ENCODE measurements at regions not wholly inside any gene's neighbourhood (a gene's known extent, or its start where the extent isn't known, plus 50 kb on each side); places are given as distances from the start of the nearest gene placed in this dataset.

GRCh38 chr20:40738976-40739375 lies 49.9 kb upstream of the MAFB start:
- no peak for DNase-seq (ENCODE audit: low read depth)

- DNase-seq (ENCODE audit: low read depth) = no peak
These were observed 50.8 kb upstream of the MAFB start for GRCh38 chr20:40739841-40740240.

GRCh38 chr20:40741507-40742106 lies 52.6 kb upstream of the MAFB start:
- peak; percentile 36 for DNase-seq (ENCODE audit: low read depth)

- no peak for DNase-seq (ENCODE audit: low read depth)
These were observed 54.2 kb upstream of the MAFB start for GRCh38 chr20:40743141-40743775.

- no peak for DNase-seq (ENCODE audit: low read depth)
These were observed 55.2 kb upstream of the MAFB start for GRCh38 chr20:40744072-40744817.

GRCh38 chr20:40744818-40745175 lies 55.8 kb upstream of the MAFB start:
- DNase-seq (ENCODE audit: low read depth) = no peak

GRCh38 chr20:40746251-40746650 lies 57.2 kb upstream of the MAFB start:
- no peak for DNase-seq (ENCODE audit: low read depth)

GRCh38 chr20:40748182-40748581 lies 59.1 kb upstream of the MAFB start:
- DNase-seq (ENCODE audit: low read depth) = no peak

- peak; percentile 20 for DNase-seq (ENCODE audit: low read depth)
These were observed 61.0 kb upstream of the MAFB start for GRCh38 chr20:40749985-40750506.

- DNase-seq (ENCODE audit: low read depth) = no peak
These were observed 61.6 kb upstream of the MAFB start for GRCh38 chr20:40750541-40751035.

GRCh38 chr20:40753472-40753871 lies 64.4 kb upstream of the MAFB start:
- no peak for DNase-seq (ENCODE audit: low read depth)

- DNase-seq (ENCODE audit: low read depth) = no peak
These were observed 65.4 kb upstream of the MAFB start for GRCh38 chr20:40754339-40754943.

- DNase-seq (ENCODE audit: low read depth) = peak; percentile 79
These were observed 68.1 kb upstream of the MAFB start for GRCh38 chr20:40757087-40757486.

GRCh38 chr20:40758790-40759189 lies 69.8 kb upstream of the MAFB start:
- no peak for DNase-seq (ENCODE audit: low read depth)

- no peak for DNase-seq (ENCODE audit: low read depth)
These were observed 71.4 kb upstream of the MAFB start for GRCh38 chr20:40760399-40760798.

GRCh38 chr20:40763646-40764295 lies 74.7 kb upstream of the MAFB start:
- no peak for DNase-seq (ENCODE audit: low read depth)

GRCh38 chr20:40765814-40766480 lies 76.9 kb upstream of the MAFB start:
- no peak for DNase-seq (ENCODE audit: low read depth)

- no peak for DNase-seq (ENCODE audit: low read depth)
These were observed 78.0 kb upstream of the MAFB start for GRCh38 chr20:40766790-40767614.

GRCh38 chr20:40767615-40767924 lies 78.5 kb upstream of the MAFB start:
- no peak for DNase-seq (ENCODE audit: low read depth)

GRCh38 chr20:40768105-40768504 lies 79.1 kb upstream of the MAFB start:
- DNase-seq (ENCODE audit: low read depth) = no peak

Data from HT1080 (cell line).